ENCODE measurements at regions not wholly inside any gene's neighbourhood (a gene's known extent, or its start where the extent isn't known, plus 50 kb on each side); places are given as distances from the start of the nearest gene placed in this dataset.

DNA sequence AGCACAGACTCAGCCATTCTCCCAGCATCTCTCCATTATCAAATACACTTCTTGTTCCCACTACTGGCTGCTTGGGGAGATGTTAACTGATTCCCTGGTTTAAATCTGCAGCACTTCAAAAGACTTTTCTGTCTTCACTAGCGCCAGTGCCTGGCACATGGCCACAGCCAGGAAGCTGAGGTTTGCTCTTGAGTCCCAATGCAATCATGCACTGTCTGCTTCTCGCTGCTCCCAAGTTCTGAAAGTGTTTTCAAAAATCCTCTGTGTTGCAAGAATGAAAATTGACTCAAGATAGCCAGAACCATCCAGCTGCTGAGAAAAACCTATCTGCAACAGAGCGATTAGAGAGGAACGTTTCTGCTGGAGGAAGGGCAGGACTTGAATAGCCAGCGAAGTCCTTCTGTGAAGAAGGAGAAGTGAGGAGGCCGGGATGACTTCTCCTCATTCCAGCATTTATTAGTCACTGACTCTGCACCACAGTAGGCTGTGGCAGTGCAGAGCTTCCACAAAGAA is 358.4 kb upstream of the NR2F2 start:
- TF ChIP-seq, protein P1, sequence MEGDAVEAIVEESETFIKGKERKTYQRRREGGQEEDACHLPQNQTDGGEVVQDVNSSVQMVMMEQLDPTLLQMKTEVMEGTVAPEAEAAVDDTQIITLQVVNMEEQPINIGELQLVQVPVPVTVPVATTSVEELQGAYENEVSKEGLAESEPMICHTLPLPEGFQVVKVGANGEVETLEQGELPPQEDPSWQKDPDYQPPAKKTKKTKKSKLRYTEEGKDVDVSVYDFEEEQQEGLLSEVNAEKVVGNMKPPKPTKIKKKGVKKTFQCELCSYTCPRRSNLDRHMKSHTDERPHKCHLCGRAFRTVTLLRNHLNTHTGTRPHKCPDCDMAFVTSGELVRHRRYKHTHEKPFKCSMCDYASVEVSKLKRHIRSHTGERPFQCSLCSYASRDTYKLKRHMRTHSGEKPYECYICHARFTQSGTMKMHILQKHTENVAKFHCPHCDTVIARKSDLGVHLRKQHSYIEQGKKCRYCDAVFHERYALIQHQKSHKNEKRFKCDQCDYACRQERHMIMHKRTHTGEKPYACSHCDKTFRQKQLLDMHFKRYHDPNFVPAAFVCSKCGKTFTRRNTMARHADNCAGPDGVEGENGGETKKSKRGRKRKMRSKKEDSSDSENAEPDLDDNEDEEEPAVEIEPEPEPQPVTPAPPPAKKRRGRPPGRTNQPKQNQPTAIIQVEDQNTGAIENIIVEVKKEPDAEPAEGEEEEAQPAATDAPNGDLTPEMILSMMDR (conservative IDR thresholded peaks at IDR 0.05; ENCODE audit: low read length), result no peak
- TF ChIP-seq EZH2phosphoT487 (IDR thresholded peaks at IDR 0.05; ENCODE audit: borderline replicate concordance), result no peak
